ENCODE measurements at regions not wholly inside any gene's neighbourhood (a gene's known extent, or its start where the extent isn't known, plus 50 kb on each side); places are given as distances from the start of the nearest gene placed in this dataset.

- TF ChIP-seq CTCF (IDR thresholded peaks at IDR 0.05): no peak
- TF ChIP-seq POLR2A (IDR thresholded peaks at IDR 0.05): no peak
Measured at GRCh38 chr21:28233536-28234220, 759.0 kb downstream of the LTN1 start.
